LNCaP clone FGC (cell line): ENCODE measurements at regions not wholly inside any gene's neighbourhood (a gene's known extent, or its start where the extent isn't known, plus 50 kb on each side); places are given as distances from the start of the nearest gene placed in this dataset.

Experiments used
- DNase-seq: peaks from one replicate; pipeline ENCODE4 v3.0.0-alpha.2; 2011; ENCODE audit warnings: low read depth
- H3K4me3 ChIP-seq: 2 replicates; pipeline ENCODE4 v1.5.1; 2011; ENCODE audit warnings: mild to moderate bottlenecking, low read depth, low read length, control low read depth
- CTCF ChIP-seq: IDR thresholded peaks from 2 replicates; pipeline ENCODE4 v1.5.1; 2012; ENCODE audit warnings: mild to moderate bottlenecking; ENCODE audit not compliant: control insufficient read depth, insufficient read depth; ENCODE audit errors: extremely low read depth

- no peak overlapping the region for H3K4me3 ChIP-seq
- DNase-seq = no peak
- no peak for TF ChIP-seq CTCF
These were observed 1133.1 kb downstream of the PLA2G4A start for GRCh38 chr1:187961895-187962294.

GRCh38 chr1:187971851-187972250 is 1143.1 kb downstream of the PLA2G4A start:
- DNase-seq = peak; percentile 97
- TF ChIP-seq CTCF = no peak
- H3K4me3 ChIP-seq = no peak overlapping the region

- no peak for TF ChIP-seq CTCF
- DNase-seq = no peak
- no peak overlapping the region for H3K4me3 ChIP-seq
These were observed 1148.5 kb downstream of the PLA2G4A start for GRCh38 chr1:187977298-187977697.

GRCh38 chr1:187985145-187985896 is 1156.6 kb downstream of the PLA2G4A start:
- DNase-seq = no peak
- H3K4me3 ChIP-seq = no peak overlapping the region
- no peak for TF ChIP-seq CTCF

GRCh38 chr1:187985897-187986654 is 1157.3 kb downstream of the PLA2G4A start:
- no peak for TF ChIP-seq CTCF
- DNase-seq = no peak
- H3K4me3 ChIP-seq = no peak overlapping the region

GRCh38 chr1:187987236-187987776 is 1158.6 kb downstream of the PLA2G4A start:
- no peak for DNase-seq
- H3K4me3 ChIP-seq = no peak overlapping the region
- no peak for TF ChIP-seq CTCF
